NOMO-1 treated with dmso at 0.1 percent for 144 hours (cell line): ENCODE measurements at regions not wholly inside any gene's neighbourhood (a gene's known extent, or its start where the extent isn't known, plus 50 kb on each side); places are given as distances from the start of the nearest gene placed in this dataset.
"Not testable (repeated sequence)": the region's sequence is repeated elsewhere in the genome, so short reads cannot be mapped to it uniquely, and the experiment has no call there.

Source experiments
- DNase-seq: peaks from one replicate; lab custom pipeline; 2025; ENCODE audit not compliant: unreplicated experiment; lab: John Stamatoyannopoulos, UW

DNA sequence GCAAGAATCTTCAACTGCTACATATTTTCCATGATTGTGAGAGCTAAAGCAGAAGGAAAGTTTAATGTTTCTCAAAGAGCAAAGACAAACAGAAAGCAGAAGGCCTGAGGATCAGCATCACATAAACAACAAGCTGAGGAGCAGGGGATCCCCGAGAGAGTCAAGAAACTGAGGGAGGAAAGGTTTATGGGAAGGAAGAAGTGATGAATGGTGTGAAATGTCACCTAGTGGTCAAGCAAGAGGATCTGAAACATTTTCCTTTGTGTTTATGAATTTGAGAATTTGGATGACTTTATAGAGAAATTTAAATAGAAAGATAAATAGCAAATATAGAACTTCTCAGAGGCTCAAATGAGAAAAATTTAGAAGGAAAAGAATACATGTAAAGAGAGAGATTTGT, 481.9 kb downstream of the CHSY3 start:
- DNase-seq = no peak

DNA sequence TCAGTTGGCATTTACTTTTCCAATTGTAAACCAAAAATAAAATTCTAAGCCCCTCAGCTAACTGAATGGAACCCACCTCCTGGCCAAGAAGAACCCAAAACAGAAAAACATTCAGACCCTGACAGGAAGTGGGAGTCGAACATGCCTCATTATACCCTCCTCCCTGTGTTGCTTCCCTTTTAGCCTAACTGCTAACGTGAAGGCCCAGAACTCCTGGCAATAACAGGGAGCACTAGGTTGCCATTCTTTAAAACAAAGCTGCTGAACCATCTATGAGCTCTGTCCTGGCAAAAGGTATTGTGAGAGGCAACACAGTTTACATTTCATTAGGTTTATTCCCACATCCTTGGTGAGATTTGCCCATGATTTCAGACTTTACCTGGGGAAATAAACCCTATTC, 481.4 kb downstream of the CHSY3 start:
- DNase-seq = no peak

DNA sequence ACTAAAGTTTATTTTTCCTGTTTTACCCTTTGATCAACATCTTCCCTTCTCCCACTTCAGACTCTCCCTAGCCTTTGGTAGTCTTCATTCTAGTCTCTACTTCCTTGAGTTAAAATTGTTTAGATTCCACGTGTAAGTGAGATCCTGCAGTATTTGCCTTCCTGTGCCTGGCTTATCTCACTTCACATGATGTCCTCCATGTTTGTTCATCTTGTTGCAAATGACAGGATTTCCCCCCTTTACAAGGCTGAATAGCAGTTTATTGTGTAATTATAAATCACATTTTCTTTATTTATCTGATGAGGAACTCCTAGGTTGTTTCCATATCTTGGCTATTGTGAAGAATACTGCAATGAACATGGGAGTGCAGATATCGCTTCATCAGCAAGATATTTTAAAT, 461.7 kb downstream of the CHSY3 start:
- DNase-seq = no peak

DNA sequence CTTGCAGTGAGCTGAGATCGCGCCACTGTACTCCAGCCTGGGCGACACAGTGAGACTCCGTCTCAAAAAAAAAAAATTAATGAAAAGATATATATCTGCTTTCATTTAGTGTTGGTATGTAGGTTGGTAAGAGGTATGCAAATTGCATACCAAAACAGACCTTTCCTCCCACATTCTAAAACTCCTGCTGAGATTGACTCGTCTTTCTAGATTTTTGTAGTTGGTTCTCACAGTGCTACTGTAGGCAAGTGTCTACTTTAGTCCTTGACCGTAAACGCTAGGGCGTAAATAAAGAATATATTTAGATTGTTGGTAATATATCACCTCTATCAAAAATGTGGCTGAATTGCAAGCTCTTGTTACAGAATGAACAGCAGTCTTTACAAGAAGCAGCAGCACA, 445.9 kb downstream of the CHSY3 start:
- no peak for DNase-seq

DNA sequence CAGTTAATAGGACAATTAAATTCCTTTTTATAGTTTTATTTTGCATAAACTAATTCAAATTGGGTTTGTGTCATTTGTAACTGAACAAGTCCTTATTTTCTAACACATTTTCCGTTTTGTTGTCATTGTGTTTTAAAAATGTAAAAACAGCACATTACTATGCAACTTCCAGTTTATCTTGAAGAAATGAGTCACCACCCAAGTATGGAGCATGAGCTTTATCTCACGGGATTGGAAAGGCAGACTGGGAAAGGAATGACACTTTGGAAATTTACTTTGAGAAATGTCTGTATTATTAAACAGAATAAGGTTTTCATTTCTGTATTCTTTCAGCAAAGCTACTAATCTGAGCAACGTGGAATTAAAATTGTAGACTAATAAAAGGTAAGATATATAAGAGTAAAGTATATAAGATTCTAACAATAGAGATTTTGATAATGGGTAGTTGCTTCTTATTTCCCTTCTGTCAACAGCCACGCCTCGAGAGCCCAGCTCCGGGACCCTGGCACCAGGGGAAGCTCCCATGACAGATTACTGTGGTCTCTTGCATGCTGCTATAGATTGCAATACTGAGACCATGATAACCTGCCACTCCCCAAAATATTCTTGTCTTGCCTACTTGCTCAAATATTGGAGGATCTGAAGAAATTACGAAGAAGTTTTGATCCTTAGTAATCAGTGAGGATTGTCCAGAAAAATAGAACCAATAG, 433.1 kb downstream of the CHSY3 start:
- no peak for DNase-seq

GRCh38 chr5:130335117-130335516, 430.9 kb downstream of the CHSY3 start:
- DNase-seq = no peak

- DNase-seq = no peak
These were observed 428.8 kb downstream of the CHSY3 start for GRCh38 chr5:130333089-130333488.

DNA sequence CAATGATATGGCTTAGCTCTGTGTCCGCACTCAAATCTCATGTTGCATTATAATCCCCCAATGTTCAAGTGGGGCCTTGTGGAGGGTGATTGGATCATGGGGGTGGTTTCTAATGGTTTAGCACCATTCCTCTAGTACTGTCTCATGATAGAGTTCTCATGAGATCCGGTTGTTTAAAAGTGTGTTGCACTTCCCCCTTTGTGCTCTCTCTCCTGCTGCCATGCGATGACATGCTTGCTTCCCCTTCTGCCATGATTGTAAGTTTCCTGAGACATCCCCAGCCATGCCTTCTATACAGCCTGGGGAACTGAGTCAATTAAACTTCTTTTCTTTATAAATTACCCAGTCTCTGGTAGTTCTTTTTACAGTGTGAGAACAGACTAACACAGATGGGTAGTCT, 427.1 kb downstream of the CHSY3 start:
- no peak for DNase-seq

DNA sequence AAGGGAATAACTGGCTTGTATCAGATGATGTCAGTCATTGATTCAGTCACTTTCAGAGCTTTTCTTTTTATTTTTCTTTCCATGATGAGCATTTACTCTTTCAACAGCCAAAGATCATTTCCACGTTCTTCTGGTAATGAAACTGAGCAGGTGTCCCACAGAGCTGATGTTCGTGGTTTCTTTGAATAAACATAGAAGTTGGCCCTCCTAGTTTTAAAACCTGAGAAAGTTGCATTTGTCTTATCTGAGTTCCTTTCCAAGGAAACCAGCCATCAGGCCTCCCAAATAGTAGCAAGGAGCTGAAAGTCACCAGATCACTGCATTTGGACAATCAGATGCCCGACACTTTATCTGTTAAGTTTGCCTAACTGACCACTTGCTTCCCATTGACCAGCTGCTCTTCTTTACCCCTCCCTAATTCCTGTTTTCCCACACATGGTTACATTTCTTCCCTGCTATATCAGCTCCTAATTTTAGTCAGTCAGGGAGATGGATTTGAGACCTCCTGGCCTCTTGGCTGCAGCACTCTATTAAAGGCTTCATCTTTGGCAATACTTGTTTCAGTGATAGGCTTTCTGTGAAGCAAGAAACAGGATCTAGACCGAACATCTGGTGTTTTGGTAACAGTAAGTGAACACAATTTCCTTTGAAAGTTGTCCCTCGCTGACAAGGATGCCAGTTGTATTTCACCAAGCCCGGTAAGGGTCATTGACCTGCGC, 420.8 kb downstream of the CHSY3 start:
- no peak for DNase-seq

DNA sequence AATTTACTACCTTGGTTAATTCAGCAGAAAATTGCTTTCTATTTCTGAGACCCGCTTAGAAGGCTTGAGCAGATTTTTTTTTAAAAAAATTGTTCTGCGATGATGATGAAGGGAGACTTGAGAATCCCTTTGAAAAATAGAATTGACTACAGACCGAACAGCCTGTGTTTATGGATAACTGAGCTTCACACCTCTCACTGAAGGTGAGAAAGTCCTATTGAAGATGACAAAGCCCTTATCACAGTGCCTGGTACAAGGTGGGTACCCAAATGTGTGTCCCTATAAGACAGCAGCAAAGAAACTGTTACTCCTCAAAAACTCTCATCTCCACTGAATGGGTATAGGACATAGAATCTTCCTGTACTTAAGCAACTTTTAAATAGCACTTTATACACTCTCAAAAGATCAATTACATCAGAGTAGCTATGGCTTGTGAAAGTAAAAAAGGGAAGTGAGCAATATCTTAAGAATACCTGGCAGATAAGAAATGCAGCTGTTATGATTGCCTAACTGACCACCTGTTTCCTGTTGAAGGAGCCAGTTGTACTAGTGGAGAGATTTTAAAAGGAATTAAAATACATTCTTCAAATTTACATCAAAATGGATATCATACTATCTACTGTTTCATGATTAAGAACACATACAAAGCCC, 419.7 kb downstream of the CHSY3 start:
- peak; percentile 58 for DNase-seq

DNA sequence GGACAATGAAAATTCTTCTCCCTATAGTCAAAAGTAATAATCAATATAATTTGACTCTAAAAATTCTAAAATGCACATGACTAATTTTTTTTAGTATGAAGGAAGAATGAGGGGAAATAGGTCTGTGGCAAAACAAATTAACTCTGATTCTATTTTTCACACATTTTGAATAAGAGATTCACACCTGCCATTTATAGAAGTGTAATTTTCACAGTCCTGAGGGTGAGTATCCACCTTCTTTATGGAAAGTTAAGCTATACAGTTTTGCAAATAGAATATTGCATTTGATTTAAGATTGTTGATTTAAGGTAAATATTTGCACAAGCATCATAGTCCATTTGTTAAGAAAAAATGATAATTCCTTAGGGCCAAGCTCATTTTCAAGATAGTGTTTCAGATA, 417.7 kb downstream of the CHSY3 start:
- no peak for DNase-seq

DNA sequence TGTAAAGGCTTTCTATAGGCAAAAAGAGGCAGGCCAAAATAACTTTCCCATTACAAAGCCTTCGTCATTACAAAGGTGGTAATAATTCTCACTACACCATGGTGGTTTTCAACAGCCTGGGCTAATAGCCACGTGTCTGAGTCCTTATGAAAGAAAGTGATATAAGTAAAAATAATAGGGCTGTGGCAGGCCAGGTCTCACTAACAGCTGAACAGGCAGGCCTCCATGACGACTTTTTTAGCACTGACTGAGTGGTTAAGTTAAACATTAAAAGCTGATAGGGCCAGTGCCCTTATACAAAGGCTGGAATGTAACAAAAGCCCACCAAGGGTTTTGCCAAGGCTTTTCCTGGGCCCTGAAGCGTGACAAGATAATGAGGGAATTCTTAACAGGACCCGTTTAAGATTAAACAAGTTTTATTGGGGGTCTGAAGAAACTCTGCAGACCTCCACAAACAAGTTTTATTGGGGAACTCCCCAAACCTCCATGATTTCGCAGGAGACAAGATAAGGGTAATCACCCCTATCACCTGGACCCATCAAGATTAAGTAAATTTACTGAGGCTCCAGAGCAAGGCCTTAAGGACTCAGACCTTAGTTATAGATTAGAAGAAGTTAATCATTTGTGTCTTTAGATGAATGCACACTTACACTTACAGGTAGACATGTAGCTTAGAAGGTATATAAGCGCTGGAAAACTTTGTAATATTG, 412.9 kb downstream of the CHSY3 start:
- no peak for DNase-seq

DNA sequence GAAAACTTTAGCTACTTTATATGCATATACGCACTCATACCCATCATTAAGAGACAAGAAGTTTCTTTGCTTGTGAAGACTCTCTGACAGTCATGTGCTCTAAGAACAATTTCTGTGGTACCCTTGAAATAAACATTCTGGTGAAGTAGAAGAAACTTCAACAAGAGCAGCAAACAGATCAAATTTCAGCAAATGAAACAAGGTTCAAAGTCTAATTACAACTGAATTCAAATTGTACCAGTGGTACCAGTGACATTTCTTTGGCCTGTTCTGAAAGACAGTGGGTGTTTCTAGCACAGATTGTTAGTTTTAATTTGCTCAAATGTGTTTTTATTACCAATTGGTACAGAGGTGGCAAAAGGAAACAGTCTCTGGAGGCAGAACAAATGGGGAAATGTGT, 391.0 kb downstream of the CHSY3 start:
- DNase-seq = no peak

GRCh38 chr5:130294798-130295197, 390.5 kb downstream of the CHSY3 start:
- not testable (repeated sequence) for DNase-seq

DNA sequence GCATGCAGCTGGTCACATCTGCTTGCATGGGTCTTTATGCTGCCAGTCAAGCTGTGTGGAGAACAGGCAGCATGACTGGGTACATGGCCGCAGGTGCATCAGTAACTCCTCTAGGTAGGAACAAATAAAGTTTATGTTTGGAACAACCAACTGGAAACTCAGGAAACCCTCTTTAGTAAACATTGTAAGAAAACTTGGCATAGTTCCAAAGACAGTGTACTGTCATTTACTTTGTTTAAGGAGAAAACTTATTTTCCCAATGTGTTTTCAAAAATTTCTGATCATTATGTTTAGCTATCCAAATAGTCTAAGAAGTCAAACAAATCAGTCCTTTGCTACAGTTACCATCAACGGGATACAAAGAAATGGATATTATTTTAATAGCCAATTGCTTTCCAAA, 386.0 kb downstream of the CHSY3 start:
- DNase-seq = no peak

- DNase-seq = no peak
These were observed 385.1 kb downstream of the CHSY3 start for GRCh38 chr5:130289132-130290088.

GRCh38 chr5:130287438-130287837, 383.2 kb downstream of the CHSY3 start:
- DNase-seq = no peak

DNA sequence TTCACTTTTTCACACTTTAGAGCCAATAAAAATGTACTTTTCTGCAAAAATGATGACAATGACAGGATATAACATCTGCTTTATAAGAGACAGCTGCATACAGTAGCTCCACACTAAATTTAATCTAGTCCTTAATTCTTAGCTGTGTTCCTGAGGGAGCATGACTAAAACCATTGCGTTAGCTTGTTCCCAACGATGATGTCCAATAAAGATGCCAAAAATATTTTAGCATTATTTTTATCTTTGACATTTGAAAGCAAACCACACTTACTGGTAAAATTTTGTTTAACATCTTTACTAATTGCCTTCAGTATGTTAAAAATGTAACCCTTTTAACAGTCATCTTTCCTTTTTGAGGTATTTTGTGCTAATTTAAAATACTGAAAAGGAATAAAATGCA, 382.7 kb downstream of the CHSY3 start:
- DNase-seq = no peak

DNA sequence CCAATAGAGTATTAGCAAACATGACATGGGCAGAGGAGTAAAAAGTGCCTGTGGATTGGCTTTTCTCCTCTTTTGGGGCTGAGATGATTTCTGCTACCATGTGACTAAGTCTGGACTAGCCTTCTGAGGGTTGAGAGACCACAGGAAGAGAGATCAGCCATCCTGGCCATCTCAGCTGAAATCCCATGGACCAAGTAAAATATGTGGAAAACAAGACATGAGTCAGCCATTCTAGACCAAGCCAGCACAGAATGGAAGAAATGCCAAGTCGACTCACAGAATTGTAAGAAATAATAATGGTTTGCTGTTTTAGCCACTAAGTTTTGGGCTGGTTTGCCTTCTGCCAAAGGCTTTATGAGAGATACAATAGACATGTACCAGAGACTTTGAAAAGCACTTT, 377.8 kb downstream of the CHSY3 start:
- no peak for DNase-seq

- DNase-seq = no peak
These were observed 376.4 kb downstream of the CHSY3 start for GRCh38 chr5:130280528-130281217.
